HepG2 (cell line): ENCODE measurements at regions not wholly inside any gene's neighbourhood (a gene's known extent, or its start where the extent isn't known, plus 50 kb on each side); places are given as distances from the start of the nearest gene placed in this dataset.

Experiments used
- ATAC-seq: fragments of 200-7000 bp; cut with Tn5 transposase; 3 replicates; pipeline ENCODE4 v1.9.1; 2020; ENCODE audit warnings: mild to moderate bottlenecking, moderate library complexity
- BruUV-seq: library from RNA; stranded (reverse); fragments of 400-500 nt; replicated peaks from 2 replicates; lab custom pipeline; 2021; lab: Mats Ljungman, UMichigan
- CTCF ChIA-PET: fragments of 300-600 bp; formaldehyde crosslinking; extraction: SDS; loops from one replicate; lab custom pipeline; 2021; ENCODE audit warnings: low total read pairs, inconsistent platforms, low intra/inter-chr PET ratio; lab: Yijun Ruan, JAX
- POLR2A ChIA-PET: fragments of 350-600 bp; sonication (Branson Sonifier 250); formaldehyde crosslinking; loops from one replicate; lab custom pipeline; 2020; ENCODE audit warnings: antibody characterized with exemption, inconsistent platforms; lab: Yijun Ruan, JAX
- DNase-seq: peaks from one replicate; pipeline ENCODE4 v3.0.0-alpha.2; 2015; ENCODE audit warnings: low spot score
- FAIRE-seq: peaks from 3 replicates; lab custom pipeline; 2011; peaks lifted over from hg19 to GRCh38; lab: Jason Lieb, UNC
- H2AFZ ChIP-seq: one replicate; pipeline ENCODE4 v1.6.1; 2011; ENCODE audit warnings: low read length, inconsistent platforms
- H3K27ac ChIP-seq: fragments of 300-600 bp; 3 replicates; pipeline ENCODE4 v1.8.0; 2011; ENCODE audit warnings: mixed run types, mild to moderate bottlenecking, mixed read lengths, low read length, inconsistent platforms; ENCODE audit not compliant: insufficient read depth; ENCODE audit errors: extremely low read length
- H3K27me3 ChIP-seq, 2 experiments: fragments of 200-600 bp in 1 of 2; 2 replicates in 1 of 2; 3 replicates in 1 of 2; pipeline versions ENCODE4 v1.6.0 to v1.8.0; 2011; ENCODE audit warnings: low read length in 2 of 2, mild to moderate bottlenecking in 2 of 2, moderate library complexity in 2 of 2, inconsistent platforms in 1 of 2; ENCODE audit not compliant: insufficient read depth in 2 of 2, control insufficient read depth in 1 of 2
- H3K36me3 ChIP-seq, 2 experiments: fragments of 200-600 bp in 1 of 2; replicated peaks in 1 of 2; 2 replicates in 1 of 2; 3 replicates in 1 of 2; pipeline versions ENCODE4 v1.5.1 to v1.8.0; 2011; ENCODE audit warnings: low read length in 2 of 2, inconsistent platforms in 1 of 2; ENCODE audit not compliant: insufficient read depth in 2 of 2, control insufficient read depth in 1 of 2
- H3K4me1 ChIP-seq: 2 replicates; pipeline ENCODE4 v1.5.1; 2012; ENCODE audit warnings: low read length, inconsistent platforms; ENCODE audit not compliant: insufficient read depth
- H3K4me2 ChIP-seq: 2 replicates; pipeline ENCODE4 v1.6.0; 2011; ENCODE audit warnings: low read depth, low read length, inconsistent platforms
- H3K4me3 ChIP-seq, 3 experiments: fragments of 200-600 bp in 1 of 3; sonication (generic), shearing (Covaris generic) in 1 of 3; replicated peaks in 1 of 3; 2 replicates each; pipeline ENCODE4 v1.5.1; 2011 to 2016; ENCODE audit warnings: low read length in 3 of 3, inconsistent platforms in 2 of 3, low read depth in 2 of 3, mild to moderate bottlenecking in 2 of 3, control low read depth in 1 of 3, mixed read lengths in 1 of 3; ENCODE audit not compliant: insufficient read depth in 1 of 3
- H3K79me2 ChIP-seq: one replicate; pipeline ENCODE4 v1.6.1; 2011; ENCODE audit warnings: low read length, inconsistent platforms; ENCODE audit not compliant: insufficient read depth
- H3K9ac ChIP-seq: 2 replicates; pipeline ENCODE4 v1.6.0; 2011; ENCODE audit warnings: mild to moderate bottlenecking, low read depth, low read length, inconsistent platforms; ENCODE audit not compliant: insufficient read depth
- H3K9me3 ChIP-seq: 2 replicates; pipeline ENCODE4 v1.5.1; 2012; ENCODE audit warnings: mild to moderate bottlenecking, low read length
- H4K20me1 ChIP-seq: 2 replicates; pipeline ENCODE4 v1.6.0; 2011; ENCODE audit warnings: inconsistent platforms, mild to moderate bottlenecking, low read length, moderate library complexity; ENCODE audit not compliant: insufficient read depth
- FOSL2 ChIP-seq: sonication (generic); formaldehyde crosslinking; IDR thresholded peaks from 2 replicates; pipeline ENCODE4 v1.4.0; 2020; ENCODE audit warnings: missing genetic modification reagents
- FOXP1 ChIP-seq, 2 experiments: fragments of 450-650 bp in 1 of 2; IDR thresholded peaks; 2 replicates each; pipeline ENCODE4 v1.6.1; 2017 to 2018; ENCODE audit warnings: antibody characterized with exemption in 1 of 2
- HMGA1 ChIP-seq: sonication (generic); formaldehyde crosslinking; conservative IDR thresholded peaks from 2 replicates; pipeline ENCODE4 v1.4.0; 2020; ENCODE audit warnings: missing genetic modification reagents
- MED1 ChIP-seq: sonication (generic); formaldehyde crosslinking; IDR thresholded peaks from 2 replicates; pipeline ENCODE4 v1.4.0; 2020; ENCODE audit warnings: missing genetic modification reagents
- MEIS2 ChIP-seq: sonication (generic); formaldehyde crosslinking; IDR thresholded peaks from 2 replicates; pipeline ENCODE4 v1.9.0; 2021; ENCODE audit warnings: mild to moderate bottlenecking, missing genetic modification reagents
- NONO ChIP-seq, 2 experiments: fragments of 450-650 bp in 1 of 2; sonication (generic) in 1 of 2; formaldehyde crosslinking in 1 of 2; IDR thresholded peaks in 1 of 2; conservative IDR thresholded peaks in 1 of 2; 2 replicates each; pipeline versions ENCODE4 v1.6.1 to v1.8.0; 2017 to 2022; ENCODE audit warnings: mild to moderate bottlenecking in 1 of 2, missing genetic modification reagents in 1 of 2, moderate library complexity in 1 of 2
- PHF5A ChIP-seq: IDR thresholded peaks from one replicate; pipeline ENCODE4 v1.6.1; 2018; ENCODE audit warnings: low read depth, missing genetic modification reagents; ENCODE audit not compliant: unreplicated experiment
- ZNF615 ChIP-seq: sonication (generic); formaldehyde crosslinking; IDR thresholded peaks from 2 replicates; pipeline ENCODE4 v1.5.0; 2020; ENCODE audit warnings: mild to moderate bottlenecking, missing genetic modification reagents, borderline replicate concordance
- ZNF773 ChIP-seq: sonication (generic); formaldehyde crosslinking; IDR thresholded peaks from 2 replicates; pipeline ENCODE4 v1.4.0; 2020; ENCODE audit warnings: missing genetic modification reagents, borderline replicate concordance
- ZSCAN25 ChIP-seq: sonication (generic); formaldehyde crosslinking; IDR thresholded peaks from 2 replicates; pipeline ENCODE4 v1.8.0; 2022; ENCODE audit warnings: mild to moderate bottlenecking, missing genetic modification reagents
- WGBS: methylation state at CpG from one replicate; pipeline ENCODE4 v1.1.6; 2017; ENCODE audit warnings: low lambda C conversion rate; 5-methylcytosine and 5-hydroxymethylcytosine counted together
- in situ Hi-C: cut with HindIII; loops from 2 replicates; pipeline ENCODE4 v1.10.0; 2017; ENCODE audit warnings: low pct_unique_long_range_greater_than_20kb; ENCODE audit not compliant: extremely low pct_ligation_motif_present
- intact Hi-C: fragments of 100-400 bp; cut with micrococcal nuclease; formaldehyde crosslinking; loops from one replicate; pipeline ENCODE4 v1.10.0; 2022; ENCODE audit not compliant: unreplicated experiment
- TF ChIP-seq, protein P1 (sequence below): sonication (generic); formaldehyde crosslinking; IDR thresholded peaks from 2 replicates; pipeline ENCODE4 v1.4.0; 2020; ENCODE audit warnings: low read depth, missing genetic modification reagents
- TF ChIP-seq, protein P2 (sequence below): sonication (generic); formaldehyde crosslinking; IDR thresholded peaks from 2 replicates; pipeline ENCODE4 v1.8.1; 2023; ENCODE audit warnings: mild to moderate bottlenecking, missing genetic modification reagents
- TF ChIP-seq, protein P3 (sequence below): sonication (generic); formaldehyde crosslinking; IDR thresholded peaks from 2 replicates; pipeline ENCODE4; 2020; ENCODE audit warnings: missing genetic modification reagents, mild to moderate bottlenecking, borderline replicate concordance
- TF ChIP-seq, protein P4 (sequence below): fragments of 450-650 bp; IDR thresholded peaks from 2 replicates; pipeline ENCODE4 v1.6.1; 2017

DNA sequence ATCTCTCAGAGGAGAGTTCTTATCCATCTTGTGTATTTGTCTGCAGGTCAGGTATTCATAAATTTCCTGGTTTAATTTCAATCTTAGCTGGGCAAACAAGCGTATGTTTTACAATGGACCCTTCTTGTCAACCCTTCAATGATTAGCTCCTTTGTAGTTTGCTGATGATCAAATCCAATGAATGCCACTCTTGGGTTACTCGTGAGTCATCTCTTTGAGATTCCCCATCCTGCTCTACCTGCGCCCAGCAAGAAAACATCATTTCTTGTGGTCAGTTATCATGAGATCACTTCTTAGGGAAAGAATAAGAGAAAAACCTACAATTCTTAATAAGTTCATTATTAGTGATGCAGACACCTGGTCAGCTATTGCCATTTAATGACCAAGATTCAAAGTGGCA, 572.3 kb upstream of the PKN2 start (continued):
- TF ChIP-seq, protein P1, sequence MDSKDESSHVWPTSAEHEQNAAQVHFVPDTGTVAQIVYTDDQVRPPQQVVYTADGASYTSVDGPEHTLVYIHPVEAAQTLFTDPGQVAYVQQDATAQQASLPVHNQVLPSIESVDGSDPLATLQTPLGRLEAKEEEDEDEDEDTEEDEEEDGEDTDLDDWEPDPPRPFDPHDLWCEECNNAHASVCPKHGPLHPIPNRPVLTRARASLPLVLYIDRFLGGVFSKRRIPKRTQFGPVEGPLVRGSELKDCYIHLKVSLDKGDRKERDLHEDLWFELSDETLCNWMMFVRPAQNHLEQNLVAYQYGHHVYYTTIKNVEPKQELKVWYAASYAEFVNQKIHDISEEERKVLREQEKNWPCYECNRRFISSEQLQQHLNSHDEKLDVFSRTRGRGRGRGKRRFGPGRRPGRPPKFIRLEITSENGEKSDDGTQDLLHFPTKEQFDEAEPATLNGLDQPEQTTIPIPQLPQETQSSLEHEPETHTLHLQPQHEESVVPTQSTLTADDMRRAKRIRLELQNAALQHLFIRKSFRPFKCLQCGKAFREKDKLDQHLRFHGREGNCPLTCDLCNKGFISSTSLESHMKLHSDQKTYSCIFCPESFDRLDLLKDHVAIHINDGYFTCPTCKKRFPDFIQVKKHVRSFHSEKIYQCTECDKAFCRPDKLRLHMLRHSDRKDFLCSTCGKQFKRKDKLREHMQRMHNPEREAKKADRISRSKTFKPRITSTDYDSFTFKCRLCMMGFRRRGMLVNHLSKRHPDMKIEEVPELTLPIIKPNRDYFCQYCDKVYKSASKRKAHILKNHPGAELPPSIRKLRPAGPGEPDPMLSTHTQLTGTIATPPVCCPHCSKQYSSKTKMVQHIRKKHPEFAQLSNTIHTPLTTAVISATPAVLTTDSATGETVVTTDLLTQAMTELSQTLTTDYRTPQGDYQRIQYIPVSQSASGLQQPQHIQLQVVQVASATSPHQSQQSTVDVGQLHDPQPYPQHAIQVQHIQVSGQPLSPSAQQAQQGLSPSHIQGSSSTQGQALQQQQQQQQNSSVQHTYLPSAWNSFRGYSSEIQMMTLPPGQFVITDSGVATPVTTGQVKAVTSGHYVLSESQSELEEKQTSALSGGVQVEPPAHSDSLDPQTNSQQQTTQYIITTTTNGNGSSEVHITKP = no peak
- TF ChIP-seq, protein P2, sequence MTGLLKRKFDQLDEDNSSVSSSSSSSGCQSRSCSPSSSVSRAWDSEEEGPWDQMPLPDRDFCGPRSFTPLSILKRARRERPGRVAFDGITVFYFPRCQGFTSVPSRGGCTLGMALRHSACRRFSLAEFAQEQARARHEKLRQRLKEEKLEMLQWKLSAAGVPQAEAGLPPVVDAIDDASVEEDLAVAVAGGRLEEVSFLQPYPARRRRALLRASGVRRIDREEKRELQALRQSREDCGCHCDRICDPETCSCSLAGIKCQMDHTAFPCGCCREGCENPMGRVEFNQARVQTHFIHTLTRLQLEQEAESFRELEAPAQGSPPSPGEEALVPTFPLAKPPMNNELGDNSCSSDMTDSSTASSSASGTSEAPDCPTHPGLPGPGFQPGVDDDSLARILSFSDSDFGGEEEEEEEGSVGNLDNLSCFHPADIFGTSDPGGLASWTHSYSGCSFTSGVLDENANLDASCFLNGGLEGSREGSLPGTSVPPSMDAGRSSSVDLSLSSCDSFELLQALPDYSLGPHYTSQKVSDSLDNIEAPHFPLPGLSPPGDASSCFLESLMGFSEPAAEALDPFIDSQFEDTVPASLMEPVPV (CRISPR knock-in tag) = no peak
- no peak for TF ChIP-seq PHF5A

DNA sequence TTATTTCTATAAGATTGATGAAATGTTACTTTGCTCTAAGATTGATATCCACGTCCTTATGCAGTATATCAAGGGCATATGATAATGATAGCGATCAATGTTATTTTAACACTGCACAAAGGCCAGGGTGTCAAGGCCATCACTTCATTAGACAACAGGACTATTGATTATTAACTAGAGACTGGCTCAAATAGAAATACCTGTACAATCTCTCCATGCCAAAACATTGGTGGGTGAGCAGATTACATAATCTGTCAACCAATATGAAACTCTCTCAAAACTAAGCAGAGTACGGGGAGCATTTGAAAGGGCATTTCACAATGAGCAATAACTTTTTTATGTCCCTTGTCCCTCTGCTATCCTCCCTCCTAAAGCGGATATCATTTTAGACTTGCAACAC, 566.5 kb upstream of the PKN2 start:
- no TSS peak for BruUV-seq
- Histone ChIP-seq H3K9ac (no peak overlapping the region), H3K27me3 (no peaks in the 10 kb centered on the region), H3K4me2 (peak overlapping the region; percentile 21; the same call in 1 of the 2 replicates), H3K9me3 (no peaks in the 10 kb centered on the region), H3K27ac (no peak overlapping the region), H3K4me3 (no peak overlapping the region), H3K36me3 (no peaks in the 10 kb centered on the region), H3K4me1 (peaks cover 27% of the 10 kb centered on the region), H4K20me1 (no peaks in the 10 kb centered on the region), H2AFZ (no peak overlapping the region), H3K79me2 (no peaks in the 10 kb centered on the region)
- ChIA-PET CTCF (no interaction called here), POLR2A (no interaction called here)
- intact Hi-C loops (loop anchor here (10.0 kb wide), 1 partner anchor 57 kb away; no protein-coding TSS in a partner anchor), in situ Hi-C loops (no loop called here)
- no peak for FAIRE-seq
- WGBS = 14% methylated on average over 4 of the region's 4 CpGs
- ATAC-seq = no peak; the same call in 1 of the 3 replicates
- peak; percentile 20 for DNase-seq
- TF ChIP-seq FOSL2 (CRISPR knock-in tag) = no peak
- TF ChIP-seq NONO (IDR thresholded peaks at IDR 0.05) = no peak
- no peak for TF ChIP-seq NONO (CRISPR knock-in tag; conservative IDR thresholded peaks at IDR 0.05)
- TF ChIP-seq ZNF773 (CRISPR knock-in tag) = no peak
- TF ChIP-seq FOXP1 (IDR thresholded peaks at IDR 0.05) = no peak
- TF ChIP-seq FOXP1 (CRISPR knock-in tag; IDR thresholded peaks at IDR 0.05) = 0 out of 2 replicates have a peak, but pooled peaks have one; percentile 8
- no peak for TF ChIP-seq ZNF615 (CRISPR knock-in tag)
- TF ChIP-seq HMGA1 (CRISPR knock-in tag) = no peak
- no peak for TF ChIP-seq MED1
- no peak for TF ChIP-seq ZSCAN25 (CRISPR knock-in tag)
- TF ChIP-seq, protein P3, sequence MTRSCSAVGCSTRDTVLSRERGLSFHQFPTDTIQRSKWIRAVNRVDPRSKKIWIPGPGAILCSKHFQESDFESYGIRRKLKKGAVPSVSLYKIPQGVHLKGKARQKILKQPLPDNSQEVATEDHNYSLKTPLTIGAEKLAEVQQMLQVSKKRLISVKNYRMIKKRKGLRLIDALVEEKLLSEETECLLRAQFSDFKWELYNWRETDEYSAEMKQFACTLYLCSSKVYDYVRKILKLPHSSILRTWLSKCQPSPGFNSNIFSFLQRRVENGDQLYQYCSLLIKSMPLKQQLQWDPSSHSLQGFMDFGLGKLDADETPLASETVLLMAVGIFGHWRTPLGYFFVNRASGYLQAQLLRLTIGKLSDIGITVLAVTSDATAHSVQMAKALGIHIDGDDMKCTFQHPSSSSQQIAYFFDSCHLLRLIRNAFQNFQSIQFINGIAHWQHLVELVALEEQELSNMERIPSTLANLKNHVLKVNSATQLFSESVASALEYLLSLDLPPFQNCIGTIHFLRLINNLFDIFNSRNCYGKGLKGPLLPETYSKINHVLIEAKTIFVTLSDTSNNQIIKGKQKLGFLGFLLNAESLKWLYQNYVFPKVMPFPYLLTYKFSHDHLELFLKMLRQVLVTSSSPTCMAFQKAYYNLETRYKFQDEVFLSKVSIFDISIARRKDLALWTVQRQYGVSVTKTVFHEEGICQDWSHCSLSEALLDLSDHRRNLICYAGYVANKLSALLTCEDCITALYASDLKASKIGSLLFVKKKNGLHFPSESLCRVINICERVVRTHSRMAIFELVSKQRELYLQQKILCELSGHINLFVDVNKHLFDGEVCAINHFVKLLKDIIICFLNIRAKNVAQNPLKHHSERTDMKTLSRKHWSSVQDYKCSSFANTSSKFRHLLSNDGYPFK (CRISPR knock-in tag) = no peak
- TF ChIP-seq MEIS2 (CRISPR knock-in tag) = no peak
- TF ChIP-seq, protein P4, sequence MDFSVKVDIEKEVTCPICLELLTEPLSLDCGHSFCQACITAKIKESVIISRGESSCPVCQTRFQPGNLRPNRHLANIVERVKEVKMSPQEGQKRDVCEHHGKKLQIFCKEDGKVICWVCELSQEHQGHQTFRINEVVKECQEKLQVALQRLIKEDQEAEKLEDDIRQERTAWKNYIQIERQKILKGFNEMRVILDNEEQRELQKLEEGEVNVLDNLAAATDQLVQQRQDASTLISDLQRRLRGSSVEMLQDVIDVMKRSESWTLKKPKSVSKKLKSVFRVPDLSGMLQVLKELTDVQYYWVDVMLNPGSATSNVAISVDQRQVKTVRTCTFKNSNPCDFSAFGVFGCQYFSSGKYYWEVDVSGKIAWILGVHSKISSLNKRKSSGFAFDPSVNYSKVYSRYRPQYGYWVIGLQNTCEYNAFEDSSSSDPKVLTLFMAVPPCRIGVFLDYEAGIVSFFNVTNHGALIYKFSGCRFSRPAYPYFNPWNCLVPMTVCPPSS = no peak
